ENCODE measurements at regions not wholly inside any gene's neighbourhood (a gene's known extent, or its start where the extent isn't known, plus 50 kb on each side); places are given as distances from the start of the nearest gene placed in this dataset.

DNA sequence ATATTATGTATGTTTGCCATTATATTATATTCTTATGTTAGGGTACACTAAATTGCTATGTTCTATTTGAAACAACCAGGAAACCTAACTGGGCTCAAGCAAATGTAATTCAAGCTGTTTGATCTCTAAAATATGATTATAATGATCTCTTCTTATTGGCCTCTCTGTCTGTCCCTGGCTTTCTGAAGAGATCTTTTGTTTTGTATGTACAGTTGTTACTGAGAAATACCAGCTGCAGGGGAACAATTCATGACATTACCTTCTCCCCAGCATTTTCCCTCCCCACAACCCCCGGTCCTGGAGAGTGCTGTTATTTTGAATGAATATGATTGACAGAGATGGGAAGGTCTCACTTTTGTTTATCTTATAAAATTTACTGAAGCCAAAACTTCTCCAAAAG is 54.8 kb upstream of the CD28 start:
- H3K36me3 Mint-ChIP-seq (ENCODE audit: low read depth) = no peaks in the 10 kb centered on the region
- no peak overlapping the region for H3K27ac ChIP-seq (ENCODE audit: low read depth in 1 of 2, low read length in 2 of 2)
- peaks cover 35% of the 10 kb centered on the region for H3K4me1 Mint-ChIP-seq (ENCODE audit: low read depth)
- H3K4me3 ChIP-seq (ENCODE audit: low read length) = no peak overlapping the region
- intact Hi-C loops (cut with DNase I, micrococcal nuclease) = loop anchor here in 1 of 2 experiments (5.0 kb wide), 2 partner anchors 131 to 169 kb away; no protein-coding TSS in a partner anchor
- DNase-seq (no peak), ATAC-seq (ENCODE audit: poor library complexity) (no peak)
- CTCF ChIA-PET = interaction anchor here (1.3 kb wide), 1 partner anchor 8 kb away, joined by 3 read pairs; no protein-coding TSS in a partner anchor
- TF ChIP-seq, protein P1, sequence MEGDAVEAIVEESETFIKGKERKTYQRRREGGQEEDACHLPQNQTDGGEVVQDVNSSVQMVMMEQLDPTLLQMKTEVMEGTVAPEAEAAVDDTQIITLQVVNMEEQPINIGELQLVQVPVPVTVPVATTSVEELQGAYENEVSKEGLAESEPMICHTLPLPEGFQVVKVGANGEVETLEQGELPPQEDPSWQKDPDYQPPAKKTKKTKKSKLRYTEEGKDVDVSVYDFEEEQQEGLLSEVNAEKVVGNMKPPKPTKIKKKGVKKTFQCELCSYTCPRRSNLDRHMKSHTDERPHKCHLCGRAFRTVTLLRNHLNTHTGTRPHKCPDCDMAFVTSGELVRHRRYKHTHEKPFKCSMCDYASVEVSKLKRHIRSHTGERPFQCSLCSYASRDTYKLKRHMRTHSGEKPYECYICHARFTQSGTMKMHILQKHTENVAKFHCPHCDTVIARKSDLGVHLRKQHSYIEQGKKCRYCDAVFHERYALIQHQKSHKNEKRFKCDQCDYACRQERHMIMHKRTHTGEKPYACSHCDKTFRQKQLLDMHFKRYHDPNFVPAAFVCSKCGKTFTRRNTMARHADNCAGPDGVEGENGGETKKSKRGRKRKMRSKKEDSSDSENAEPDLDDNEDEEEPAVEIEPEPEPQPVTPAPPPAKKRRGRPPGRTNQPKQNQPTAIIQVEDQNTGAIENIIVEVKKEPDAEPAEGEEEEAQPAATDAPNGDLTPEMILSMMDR (IDR thresholded peaks at IDR 0.05) = no peak
- no peaks in the 10 kb centered on the region for H3K9me3 Mint-ChIP-seq
- H3K36me3 ChIP-seq (ENCODE audit: insufficient read depth, low read length) = no peaks in the 10 kb centered on the region
- H3K27ac Mint-ChIP-seq = no peak overlapping the region
- peaks cover 2% of the 10 kb centered on the region for H3K4me1 ChIP-seq (ENCODE audit: insufficient read depth, low read length)
- H3K27me3 ChIP-seq (ENCODE audit: control insufficient read depth in 1 of 2, insufficient read depth in 2 of 2, low read length in 2 of 2) = no peaks in the 10 kb centered on the region
- POLR2A ChIA-PET = interaction anchor here (1.0 kb wide), 1 partner anchor 163 kb away, joined by 3 read pairs; no protein-coding TSS in a partner anchor
- no peaks in the 10 kb centered on the region for H3K27me3 Mint-ChIP-seq
- no peak overlapping the region for H3K4me3 Mint-ChIP-seq
- H3K9me3 ChIP-seq (ENCODE audit: control insufficient read depth in 1 of 2, insufficient read depth in 1 of 2, low read length in 2 of 2) = peaks cover 0 to 1% of the 10 kb centered on the region in 2 experiments

DNA sequence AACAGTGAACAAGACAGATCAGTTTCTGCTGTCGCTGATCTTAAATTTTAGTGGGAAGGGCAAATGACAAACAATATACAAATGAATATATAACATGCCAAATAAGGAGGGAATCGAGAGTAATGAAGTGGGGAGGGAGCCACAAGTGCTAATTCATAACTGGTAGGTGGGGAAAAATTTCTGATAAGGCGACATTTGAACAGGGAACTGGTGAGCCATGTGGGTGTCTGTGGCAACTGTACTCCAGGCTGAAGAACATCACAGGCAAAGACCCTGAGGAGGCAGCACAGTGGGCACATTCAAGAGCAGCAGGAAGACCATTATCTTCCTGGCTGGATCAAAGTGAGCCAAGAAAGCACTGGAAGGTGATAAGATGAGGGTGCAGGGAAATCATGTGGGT is 51.6 kb upstream of the CD28 start:
- ATAC-seq (ENCODE audit: poor library complexity) (no peak), DNase-seq (no peak)
- H3K9me3 Mint-ChIP-seq = no peaks in the 10 kb centered on the region
- Histone ChIP-seq H3K4me1 (ENCODE audit: insufficient read depth, low read length) (peaks cover 7% of the 10 kb centered on the region), H3K27me3 (ENCODE audit: control insufficient read depth in 1 of 2, insufficient read depth in 2 of 2, low read length in 2 of 2) (no peaks in the 10 kb centered on the region), H3K27ac (ENCODE audit: low read depth in 1 of 2, low read length in 2 of 2) (no peak overlapping the region), H3K36me3 (ENCODE audit: insufficient read depth, low read length) (no peaks in the 10 kb centered on the region), H3K9me3 (ENCODE audit: control insufficient read depth in 1 of 2, insufficient read depth in 1 of 2, low read length in 2 of 2) (no peaks in the 10 kb centered on the region), H3K4me3 (ENCODE audit: low read length) (no peak overlapping the region)
- no peak overlapping the region for H3K4me3 Mint-ChIP-seq
- TF ChIP-seq, protein P1 (IDR thresholded peaks at IDR 0.05) = no peak
- POLR2A ChIA-PET = no interaction called here
- H3K27me3 Mint-ChIP-seq = no peaks in the 10 kb centered on the region
- intact Hi-C loops (cut with DNase I, micrococcal nuclease) = loop anchor here in 1 of 2 experiments (5.0 kb wide), 2 partner anchors 127 to 173 kb away; no protein-coding TSS in a partner anchor
- peaks cover 51% of the 10 kb centered on the region for H3K4me1 Mint-ChIP-seq (ENCODE audit: low read depth)
- no peaks in the 10 kb centered on the region for H3K36me3 Mint-ChIP-seq (ENCODE audit: low read depth)
- no peak overlapping the region for H3K27ac Mint-ChIP-seq
- CTCF ChIA-PET = no interaction called here

DNA sequence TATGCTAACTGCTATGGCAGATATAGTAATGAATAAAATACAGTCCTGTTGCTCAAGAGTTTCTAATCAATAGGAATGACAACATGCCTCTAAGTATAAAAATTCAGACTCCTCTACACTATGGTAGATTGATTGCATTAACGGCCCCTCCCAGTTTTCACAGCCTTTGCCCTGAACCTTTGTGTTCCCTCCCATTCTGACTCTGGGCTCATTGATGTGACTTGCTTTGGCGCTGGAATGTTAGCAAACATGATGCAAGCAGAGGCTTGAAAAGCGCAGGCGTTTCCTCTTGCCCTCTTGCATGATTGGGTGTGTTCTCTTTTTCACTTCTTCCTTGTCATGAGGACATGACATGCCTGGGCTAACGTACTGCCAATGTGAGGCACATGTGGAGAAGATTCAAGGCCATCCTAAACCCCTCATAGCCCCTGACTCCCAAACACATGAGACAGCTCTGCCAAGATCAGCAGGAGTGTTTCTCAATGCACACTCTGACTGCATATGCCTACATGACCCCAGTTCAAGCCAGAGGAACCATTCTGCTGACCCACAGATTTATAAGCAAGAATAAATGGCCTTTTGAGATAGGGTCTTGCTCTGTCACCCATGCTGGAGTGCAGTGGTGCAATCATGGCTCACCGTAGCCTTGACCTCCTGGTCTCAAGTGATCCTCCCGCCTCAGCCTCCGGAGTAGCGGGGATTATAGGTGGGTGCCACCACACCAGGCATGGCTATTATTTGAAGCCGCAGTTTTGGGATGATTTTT is 49.7 kb upstream of the CD28 start:
- Mint-ChIP-seq H3K27me3 (no peaks in the 10 kb centered on the region), H3K27ac (peak overlapping the region; percentile 14), H3K4me1 (ENCODE audit: low read depth) (peaks cover 47% of the 10 kb centered on the region), H3K9me3 (no peaks in the 10 kb centered on the region), H3K4me3 (no peak overlapping the region), H3K36me3 (ENCODE audit: low read depth) (no peaks in the 10 kb centered on the region)
- H3K27ac ChIP-seq (ENCODE audit: low read depth in 1 of 2, low read length in 2 of 2) = no peak overlapping the region
- ChIA-PET CTCF (no interaction called here), POLR2A (interaction anchor here (0.8 kb wide), 1 partner anchor 9 kb away, joined by 3 read pairs; no protein-coding TSS in a partner anchor)
- ATAC-seq (ENCODE audit: poor library complexity) (peak; percentile 37), DNase-seq (peak in 3 of 14 experiments; percentile 16 to 66 (median 50))
- no peaks in the 10 kb centered on the region for H3K36me3 ChIP-seq (ENCODE audit: insufficient read depth, low read length)
- no peaks in the 10 kb centered on the region for H3K27me3 ChIP-seq (ENCODE audit: control insufficient read depth in 1 of 2, insufficient read depth in 2 of 2, low read length in 2 of 2)
- TF ChIP-seq, protein P1 (IDR thresholded peaks at IDR 0.05) = no peak
- no peak overlapping the region for H3K4me3 ChIP-seq (ENCODE audit: low read length)
- intact Hi-C loops (cut with DNase I, micrococcal nuclease) = no loop called here
- no peaks in the 10 kb centered on the region for H3K9me3 ChIP-seq (ENCODE audit: control insufficient read depth in 1 of 2, insufficient read depth in 1 of 2, low read length in 2 of 2)
- peaks cover 9% of the 10 kb centered on the region for H3K4me1 ChIP-seq (ENCODE audit: insufficient read depth, low read length)

Data from CD4-positive, alpha-beta T cell (primary cell).